Keratinocyte (primary cell): ENCODE measurements at regions not wholly inside any gene's neighbourhood (a gene's known extent, or its start where the extent isn't known, plus 50 kb on each side); places are given as distances from the start of the nearest gene placed in this dataset.

Source experiments
- EZH2 ChIP-seq: IDR thresholded peaks from one replicate; pipeline ENCODE4 v1.6.1; 2012; ENCODE audit warnings: inconsistent platforms, mild to moderate bottlenecking, low read length, moderate library complexity
- TF ChIP-seq, protein P1 (sequence below), 3 experiments: IDR thresholded peaks in 1 of 3; conservative IDR thresholded peaks in 1 of 3; optimal IDR thresholded peaks in 1 of 3; 2 replicates in 2 of 3; 3 replicates in 1 of 3; pipeline versions ENCODE3 to v1.5.1; 2011; ENCODE audit warnings: low read length in 3 of 3, mild to moderate bottlenecking in 3 of 3, moderate library complexity in 2 of 3, control low read depth in 1 of 3, inconsistent platforms in 1 of 3; ENCODE audit not compliant: insufficient read depth in 2 of 3; ENCODE audit errors: extremely low read depth in 1 of 3

GRCh38 chr15:77852241-77853007 is 219.7 kb upstream of the LINGO1 start:
- TF ChIP-seq, protein P1, sequence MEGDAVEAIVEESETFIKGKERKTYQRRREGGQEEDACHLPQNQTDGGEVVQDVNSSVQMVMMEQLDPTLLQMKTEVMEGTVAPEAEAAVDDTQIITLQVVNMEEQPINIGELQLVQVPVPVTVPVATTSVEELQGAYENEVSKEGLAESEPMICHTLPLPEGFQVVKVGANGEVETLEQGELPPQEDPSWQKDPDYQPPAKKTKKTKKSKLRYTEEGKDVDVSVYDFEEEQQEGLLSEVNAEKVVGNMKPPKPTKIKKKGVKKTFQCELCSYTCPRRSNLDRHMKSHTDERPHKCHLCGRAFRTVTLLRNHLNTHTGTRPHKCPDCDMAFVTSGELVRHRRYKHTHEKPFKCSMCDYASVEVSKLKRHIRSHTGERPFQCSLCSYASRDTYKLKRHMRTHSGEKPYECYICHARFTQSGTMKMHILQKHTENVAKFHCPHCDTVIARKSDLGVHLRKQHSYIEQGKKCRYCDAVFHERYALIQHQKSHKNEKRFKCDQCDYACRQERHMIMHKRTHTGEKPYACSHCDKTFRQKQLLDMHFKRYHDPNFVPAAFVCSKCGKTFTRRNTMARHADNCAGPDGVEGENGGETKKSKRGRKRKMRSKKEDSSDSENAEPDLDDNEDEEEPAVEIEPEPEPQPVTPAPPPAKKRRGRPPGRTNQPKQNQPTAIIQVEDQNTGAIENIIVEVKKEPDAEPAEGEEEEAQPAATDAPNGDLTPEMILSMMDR (optimal IDR thresholded peaks at IDR 0.05 in 1 of 3, IDR thresholded peaks at IDR 0.05 in 1 of 3, conservative IDR thresholded peaks at IDR 0.05 in 1 of 3; ENCODE audit: extremely low read depth in 1 of 3, insufficient read depth in 2 of 3, low read length in 3 of 3): no peak
- TF ChIP-seq EZH2: peak; percentile 37
